WTC11 (cell line): ENCODE measurements at regions not wholly inside any gene's neighbourhood (a gene's known extent, or its start where the extent isn't known, plus 50 kb on each side); places are given as distances from the start of the nearest gene placed in this dataset.

ENCODE experiments used
- ATAC-seq: fragments of 200-7000 bp; cut with Tn5 transposase; 2 replicates; pipeline ENCODE4 v1.10.0; 2021; ENCODE audit warnings: mild to moderate bottlenecking, moderate library complexity
- CTCF ChIA-PET: fragments of 300-600 bp; sonication (Branson Sonifier 250); formaldehyde crosslinking; loops from one replicate; lab custom pipeline; 2021; ENCODE audit warnings: antibody characterized with exemption; lab: Charles Lee
- POLR2A ChIA-PET: fragments of 350-600 bp; sonication (Branson Sonifier 250); formaldehyde crosslinking; loops from one replicate; lab custom pipeline; 2021; ENCODE audit warnings: antibody characterized with exemption; lab: Charles Lee
- DNase-seq: peaks from one replicate; pipeline ENCODE4 v3.0.0; 2021; ENCODE audit warnings: low spot score
- H3K27ac Mint-ChIP-seq: 2 replicates; pipeline ENCODE4 v1.8.0; 2021; ENCODE audit warnings: mixed read lengths
- H3K27me3 Mint-ChIP-seq: 2 replicates; pipeline ENCODE4 v1.8.0; 2021; ENCODE audit warnings: low read depth, mild to moderate bottlenecking, moderate library complexity, mixed read lengths
- H3K36me3 Mint-ChIP-seq: 2 replicates; pipeline ENCODE4 v1.8.0; 2021; ENCODE audit warnings: mixed read lengths
- H3K4me1 Mint-ChIP-seq: 2 replicates; pipeline ENCODE4 v1.8.0; 2022; ENCODE audit warnings: mixed read lengths
- H3K4me3 Mint-ChIP-seq: 2 replicates; pipeline ENCODE4 v1.8.0; 2021; ENCODE audit warnings: mild to moderate bottlenecking, moderate library complexity, mixed read lengths
- H3K9me3 Mint-ChIP-seq: 2 replicates; pipeline ENCODE4 v1.8.0; 2021; ENCODE audit warnings: mixed read lengths
- E2F5 ChIP-seq: sonication (generic); formaldehyde crosslinking; IDR thresholded peaks from 2 replicates; pipeline ENCODE4 v1.8.1; 2022; ENCODE audit warnings: mild to moderate bottlenecking, moderate library complexity, missing genetic modification reagents
- ETV6 ChIP-seq: sonication (generic); formaldehyde crosslinking; IDR thresholded peaks from 2 replicates; pipeline ENCODE4 v1.8.1; 2022; ENCODE audit warnings: mild to moderate bottlenecking, missing genetic modification reagents
- FOXK1 ChIP-seq: sonication (generic); formaldehyde crosslinking; IDR thresholded peaks from 2 replicates; pipeline ENCODE4 v1.8.0; 2022; ENCODE audit warnings: mild to moderate bottlenecking, moderate library complexity, missing genetic modification reagents
- GTF2I ChIP-seq: fragments of 250-450 bp; sonication (Bioruptor Pico); conservative IDR thresholded peaks from 2 replicates; pipeline ENCODE4 v1.4.0; 2021; ENCODE audit warnings: mild to moderate bottlenecking
- JAZF1 ChIP-seq: fragments of 250-450 bp; sonication (Bioruptor Pico); IDR thresholded peaks from 2 replicates; pipeline ENCODE4 v1.9.0; 2021; ENCODE audit warnings: moderate library complexity, mild to moderate bottlenecking, inconsistent platforms
- NFE2L1 ChIP-seq: sonication (generic); formaldehyde crosslinking; IDR thresholded peaks from 2 replicates; pipeline ENCODE4 v1.8.1; 2023; ENCODE audit warnings: missing genetic modification reagents
- OVOL2 ChIP-seq: fragments of 250-450 bp; sonication (Bioruptor Pico); IDR thresholded peaks from 2 replicates; pipeline ENCODE4 v1.9.0; 2021; ENCODE audit warnings: mild to moderate bottlenecking, borderline replicate concordance
- PRDM15 ChIP-seq: sonication (generic); formaldehyde crosslinking; IDR thresholded peaks from 2 replicates; pipeline ENCODE4 v1.8.0; 2022; ENCODE audit warnings: missing genetic modification reagents
- TEAD1 ChIP-seq: sonication (generic); formaldehyde crosslinking; IDR thresholded peaks from 2 replicates; pipeline ENCODE4 v1.8.0; 2022; ENCODE audit warnings: mild to moderate bottlenecking, missing genetic modification reagents
- TEAD4 ChIP-seq: sonication (generic); formaldehyde crosslinking; IDR thresholded peaks from 2 replicates; pipeline ENCODE4 v1.8.0; 2022; ENCODE audit warnings: mild to moderate bottlenecking, missing genetic modification reagents
- TP53 ChIP-seq: sonication (generic); formaldehyde crosslinking; IDR thresholded peaks from 2 replicates; pipeline ENCODE4 v1.8.1; 2023; ENCODE audit warnings: mild to moderate bottlenecking, missing genetic modification reagents
- ZNF423 ChIP-seq: fragments of 250-450 bp; sonication (Bioruptor Pico); IDR thresholded peaks from 2 replicates; pipeline ENCODE4 v2.1.2; 2022; ENCODE audit warnings: mild to moderate bottlenecking, moderate library complexity
- ZSCAN18 ChIP-seq: fragments of 250-450 bp; sonication (Bioruptor Pico); IDR thresholded peaks from 2 replicates; pipeline ENCODE4 v2.1.2; 2022; ENCODE audit warnings: mild to moderate bottlenecking, moderate library complexity
- TF ChIP-seq, protein P1 (sequence below): fragments of 250-450 bp; sonication (Bioruptor Pico); conservative IDR thresholded peaks from 2 replicates; pipeline ENCODE4 v1.9.0; 2021; ENCODE audit warnings: mild to moderate bottlenecking
- TF ChIP-seq, protein P2 (sequence below): sonication (generic); formaldehyde crosslinking; IDR thresholded peaks from 2 replicates; pipeline ENCODE4 v1.8.0; 2022; ENCODE audit warnings: mild to moderate bottlenecking, missing genetic modification reagents
- TF ChIP-seq, protein P3 (sequence below): sonication (generic); formaldehyde crosslinking; IDR thresholded peaks from 2 replicates; pipeline ENCODE4 v1.8.1; 2023; ENCODE audit warnings: mild to moderate bottlenecking, missing genetic modification reagents, borderline replicate concordance
- TF ChIP-seq, protein P4 (sequence below): sonication (generic); formaldehyde crosslinking; conservative IDR thresholded peaks from 2 replicates; pipeline ENCODE4 v1.8.1; 2022; ENCODE audit warnings: mild to moderate bottlenecking, missing genetic modification reagents

DNA sequence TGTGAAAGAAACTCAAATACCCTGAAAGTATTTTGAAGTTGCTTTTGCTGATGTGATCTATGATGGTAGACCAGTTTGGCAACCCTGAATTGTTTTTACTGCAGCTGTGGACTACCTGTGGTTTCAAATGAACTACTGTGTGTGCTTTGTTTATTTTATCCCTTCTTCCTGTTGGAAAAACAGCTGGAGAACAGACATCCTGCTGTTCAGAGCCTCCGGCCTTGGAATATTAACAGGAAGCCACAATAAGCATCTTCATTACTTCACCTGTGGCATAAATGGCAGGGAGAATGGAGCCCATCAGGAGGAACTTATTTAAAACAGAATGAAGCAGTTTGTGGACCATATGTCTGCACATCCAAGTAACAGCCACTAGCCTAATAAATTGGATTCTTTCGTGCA is 104.8 kb downstream of the DUSP6 start:
- Mint-ChIP-seq H3K27ac (peak overlapping the region; percentile 14; the same call in 1 of the 2 replicates), H3K9me3 (no peaks in the 10 kb centered on the region), H3K27me3 (peaks cover 45% of the 10 kb centered on the region), H3K36me3 (no peaks in the 10 kb centered on the region), H3K4me1 (peaks cover 72% of the 10 kb centered on the region), H3K4me3 (peak overlapping the region; percentile 47)
- ATAC-seq (peak; percentile 43), DNase-seq (no peak)
- CTCF ChIA-PET: interaction anchor here (0.6 kb wide), 1 partner anchor 63 kb away, joined by 3 read pairs; no protein-coding TSS in a partner anchor
- TF ChIP-seq ZSCAN18 (0 out of 2 replicates have a peak, but pooled peaks have one; percentile 41), TEAD1 (CRISPR knock-in tag) (peak; percentile 66; the same call in 1 of the 2 replicates), TP53 (CRISPR knock-in tag) (no peak), JAZF1 (0 out of 2 replicates have a peak, but pooled peaks have one; percentile 40), ETV6 (CRISPR knock-in tag) (peak; percentile 88), OVOL2 (no peak), ZNF423 (CRISPR knock-in tag) (peak; percentile 87), GTF2I (CRISPR knock-in tag) (no peak)
- TF ChIP-seq, protein P1, sequence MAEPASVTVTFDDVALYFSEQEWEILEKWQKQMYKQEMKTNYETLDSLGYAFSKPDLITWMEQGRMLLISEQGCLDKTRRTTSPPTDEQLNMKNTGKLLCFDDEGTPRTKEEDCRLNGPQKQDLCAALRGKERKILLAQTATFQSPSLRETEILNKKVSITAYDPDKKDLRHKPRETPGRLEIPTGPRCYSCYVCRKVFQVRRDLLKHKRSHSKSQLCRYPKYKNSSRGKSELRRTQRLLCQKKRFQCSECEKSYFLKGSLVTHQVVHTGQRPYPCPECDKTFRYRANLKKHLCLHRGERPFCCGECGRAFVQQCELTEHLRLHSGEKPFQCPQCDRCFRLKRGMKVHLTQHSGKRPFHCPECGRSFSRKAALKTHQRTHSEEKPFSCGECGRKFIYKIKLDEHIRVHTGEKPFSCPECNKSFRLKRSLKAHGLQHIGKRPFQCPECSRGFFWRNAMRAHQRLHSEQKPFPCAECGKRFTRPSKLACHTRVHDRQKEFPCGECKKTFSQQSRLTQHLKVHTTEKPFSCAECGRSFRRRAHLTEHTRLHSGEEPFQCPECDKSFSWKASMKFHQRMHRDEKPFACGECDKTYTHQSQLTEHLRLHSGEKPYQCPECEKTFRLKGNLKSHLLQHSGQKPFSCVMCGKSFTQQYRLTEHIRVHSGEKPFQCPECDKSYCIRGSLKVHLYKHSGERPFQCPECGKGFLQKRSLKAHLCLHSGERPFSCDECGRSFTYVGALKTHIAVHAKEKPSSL (CRISPR knock-in tag): 0 out of 2 replicates have a peak, but pooled peaks have one; percentile 66
- TF ChIP-seq, protein P2, sequence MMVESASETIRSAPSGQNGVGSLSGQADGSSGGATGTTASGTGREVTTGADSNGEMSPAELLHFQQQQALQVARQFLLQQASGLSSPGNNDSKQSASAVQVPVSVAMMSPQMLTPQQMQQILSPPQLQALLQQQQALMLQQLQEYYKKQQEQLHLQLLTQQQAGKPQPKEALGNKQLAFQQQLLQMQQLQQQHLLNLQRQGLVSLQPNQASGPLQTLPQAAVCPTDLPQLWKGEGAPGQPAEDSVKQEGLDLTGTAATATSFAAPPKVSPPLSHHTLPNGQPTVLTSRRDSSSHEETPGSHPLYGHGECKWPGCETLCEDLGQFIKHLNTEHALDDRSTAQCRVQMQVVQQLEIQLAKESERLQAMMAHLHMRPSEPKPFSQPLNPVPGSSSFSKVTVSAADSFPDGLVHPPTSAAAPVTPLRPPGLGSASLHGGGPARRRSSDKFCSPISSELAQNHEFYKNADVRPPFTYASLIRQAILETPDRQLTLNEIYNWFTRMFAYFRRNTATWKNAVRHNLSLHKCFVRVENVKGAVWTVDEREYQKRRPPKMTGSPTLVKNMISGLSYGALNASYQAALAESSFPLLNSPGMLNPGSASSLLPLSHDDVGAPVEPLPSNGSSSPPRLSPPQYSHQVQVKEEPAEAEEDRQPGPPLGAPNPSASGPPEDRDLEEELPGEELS (CRISPR knock-in tag): peak; percentile 56; the same call in 1 of the 2 replicates
- POLR2A ChIA-PET: interaction anchor here (0.9 kb wide), 1 partner anchor 10 kb away, joined by 3 read pairs; no protein-coding TSS in a partner anchor

DNA sequence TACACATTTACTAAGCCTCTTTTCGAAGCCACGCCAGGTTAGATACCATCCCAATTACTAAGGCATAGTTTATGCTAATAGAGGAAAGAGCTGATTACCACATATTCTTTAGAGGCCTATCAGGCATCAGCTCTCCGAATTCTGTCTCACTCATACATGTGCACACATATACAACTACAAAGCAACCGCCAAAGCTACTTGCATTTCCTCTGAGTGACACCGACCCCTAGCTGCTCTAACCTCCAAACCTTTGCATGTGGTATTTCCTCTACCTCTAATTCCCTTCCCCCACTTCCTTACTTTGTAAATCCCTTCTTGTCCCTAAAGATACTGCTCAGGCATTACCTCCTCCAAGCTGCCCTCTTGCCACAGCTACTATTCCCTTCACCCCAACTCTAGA is 107.2 kb downstream of the DUSP6 start:
- Mint-ChIP-seq H3K27ac (no peak overlapping the region), H3K27me3 (peaks cover 46% of the 10 kb centered on the region), H3K4me1 (peaks cover 64% of the 10 kb centered on the region), H3K4me3 (peak overlapping the region; percentile 16), H3K9me3 (peaks cover 13% of the 10 kb centered on the region), H3K36me3 (peaks cover 6% of the 10 kb centered on the region)
- DNase-seq: no peak
- CTCF ChIA-PET: interaction anchor here (0.9 to 1.0 kb wide), 2 partner anchors 10 to 214 kb away, joined by 3 read pairs; no protein-coding TSS in a partner anchor
- POLR2A ChIA-PET: interaction anchor here (1.0 kb wide), 1 partner anchor 107 kb away, joined by 3 read pairs; the partner anchor contains the start of gene DUSP6
- peak; percentile 84 for ATAC-seq
- TF ChIP-seq, protein P3, sequence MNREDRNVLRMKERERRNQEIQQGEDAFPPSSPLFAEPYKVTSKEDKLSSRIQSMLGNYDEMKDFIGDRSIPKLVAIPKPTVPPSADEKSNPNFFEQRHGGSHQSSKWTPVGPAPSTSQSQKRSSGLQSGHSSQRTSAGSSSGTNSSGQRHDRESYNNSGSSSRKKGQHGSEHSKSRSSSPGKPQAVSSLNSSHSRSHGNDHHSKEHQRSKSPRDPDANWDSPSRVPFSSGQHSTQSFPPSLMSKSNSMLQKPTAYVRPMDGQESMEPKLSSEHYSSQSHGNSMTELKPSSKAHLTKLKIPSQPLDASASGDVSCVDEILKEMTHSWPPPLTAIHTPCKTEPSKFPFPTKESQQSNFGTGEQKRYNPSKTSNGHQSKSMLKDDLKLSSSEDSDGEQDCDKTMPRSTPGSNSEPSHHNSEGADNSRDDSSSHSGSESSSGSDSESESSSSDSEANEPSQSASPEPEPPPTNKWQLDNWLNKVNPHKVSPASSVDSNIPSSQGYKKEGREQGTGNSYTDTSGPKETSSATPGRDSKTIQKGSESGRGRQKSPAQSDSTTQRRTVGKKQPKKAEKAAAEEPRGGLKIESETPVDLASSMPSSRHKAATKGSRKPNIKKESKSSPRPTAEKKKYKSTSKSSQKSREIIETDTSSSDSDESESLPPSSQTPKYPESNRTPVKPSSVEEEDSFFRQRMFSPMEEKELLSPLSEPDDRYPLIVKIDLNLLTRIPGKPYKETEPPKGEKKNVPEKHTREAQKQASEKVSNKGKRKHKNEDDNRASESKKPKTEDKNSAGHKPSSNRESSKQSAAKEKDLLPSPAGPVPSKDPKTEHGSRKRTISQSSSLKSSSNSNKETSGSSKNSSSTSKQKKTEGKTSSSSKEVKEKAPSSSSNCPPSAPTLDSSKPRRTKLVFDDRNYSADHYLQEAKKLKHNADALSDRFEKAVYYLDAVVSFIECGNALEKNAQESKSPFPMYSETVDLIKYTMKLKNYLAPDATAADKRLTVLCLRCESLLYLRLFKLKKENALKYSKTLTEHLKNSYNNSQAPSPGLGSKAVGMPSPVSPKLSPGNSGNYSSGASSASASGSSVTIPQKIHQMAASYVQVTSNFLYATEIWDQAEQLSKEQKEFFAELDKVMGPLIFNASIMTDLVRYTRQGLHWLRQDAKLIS (CRISPR knock-in tag): no peak
- 0 out of 2 replicates have a peak, but pooled peaks have one; percentile 39 for TF ChIP-seq ETV6 (CRISPR knock-in tag)
- no peak for TF ChIP-seq NFE2L1
- no peak for TF ChIP-seq TEAD4
- TF ChIP-seq E2F5 (CRISPR knock-in tag): no peak
- TF ChIP-seq FOXK1: 0 out of 2 replicates have a peak, but pooled peaks have one; percentile 43
- TF ChIP-seq PRDM15 (CRISPR knock-in tag): no peak
- TF ChIP-seq, protein P4, sequence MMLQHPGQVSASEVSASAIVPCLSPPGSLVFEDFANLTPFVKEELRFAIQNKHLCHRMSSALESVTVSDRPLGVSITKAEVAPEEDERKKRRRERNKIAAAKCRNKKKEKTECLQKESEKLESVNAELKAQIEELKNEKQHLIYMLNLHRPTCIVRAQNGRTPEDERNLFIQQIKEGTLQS: no peak
